Cerebellar cortex (tissue), 1 donor: ENCODE measurements at regions not wholly inside any gene's neighbourhood (a gene's known extent, or its start where the extent isn't known, plus 50 kb on each side); places are given as distances from the start of the nearest gene placed in this dataset.

Source experiments
- DNase-seq: peaks from one replicate; pipeline ENCODE4 v3.0.0-alpha.2; 2015; ENCODE audit warnings: low spot score

GRCh38 chr6:80728101-80728750, 621.8 kb downstream of the BCKDHB start:
- DNase-seq = no peak

GRCh38 chr6:80725156-80725930, 618.9 kb downstream of the BCKDHB start:
- DNase-seq = peak; percentile 5

GRCh38 chr6:80720824-80721223, 614.4 kb downstream of the BCKDHB start:
- DNase-seq = no peak

GRCh38 chr6:80714513-80714912, 608.0 kb downstream of the BCKDHB start:
- DNase-seq = no peak

- no peak for DNase-seq
Observed at GRCh38 chr6:80698459-80698858, 592.0 kb downstream of the BCKDHB start.

- no peak for DNase-seq
Observed at GRCh38 chr6:80696268-80696667, 589.8 kb downstream of the BCKDHB start.

GRCh38 chr6:80690551-80691131, 584.2 kb downstream of the BCKDHB start:
- DNase-seq = peak; percentile 55

- no peak for DNase-seq
Observed at GRCh38 chr6:80689716-80690395, 583.4 kb downstream of the BCKDHB start.

- DNase-seq = no peak
Observed at GRCh38 chr6:80679992-80680391, 573.5 kb downstream of the BCKDHB start.

GRCh38 chr6:80676386-80676785, 569.9 kb downstream of the BCKDHB start:
- DNase-seq = no peak

GRCh38 chr6:80674669-80675068, 568.2 kb downstream of the BCKDHB start:
- DNase-seq = no peak

GRCh38 chr6:80673367-80673766, 566.9 kb downstream of the BCKDHB start:
- no peak for DNase-seq

GRCh38 chr6:80667006-80667405, 560.5 kb downstream of the BCKDHB start:
- no peak for DNase-seq

- no peak for DNase-seq
Observed at GRCh38 chr6:80658926-80659325, 552.5 kb downstream of the BCKDHB start.

- no peak for DNase-seq
Observed at GRCh38 chr6:80647156-80647555, 540.7 kb downstream of the BCKDHB start.

- no peak for DNase-seq
Observed at GRCh38 chr6:80643881-80644280, 537.4 kb downstream of the BCKDHB start.

- DNase-seq = no peak
Observed at GRCh38 chr6:80642452-80642851, 536.0 kb downstream of the BCKDHB start.

- no peak for DNase-seq
Observed at GRCh38 chr6:80641591-80641990, 535.1 kb downstream of the BCKDHB start.

GRCh38 chr6:80640176-80640575, 533.7 kb downstream of the BCKDHB start:
- DNase-seq = no peak

- DNase-seq = no peak
Observed at GRCh38 chr6:80639181-80639629, 532.7 kb downstream of the BCKDHB start.

- no peak for DNase-seq
Observed at GRCh38 chr6:80638213-80639055, 532.0 kb downstream of the BCKDHB start.

- DNase-seq = no peak
Observed at GRCh38 chr6:80637312-80637711, 530.8 kb downstream of the BCKDHB start.
